Activated CD4-positive, alpha-beta T cell treated with anti-CD3 and anti-CD28 coated beads for 36 hours (primary cell): ENCODE measurements at regions not wholly inside any gene's neighbourhood (a gene's known extent, or its start where the extent isn't known, plus 50 kb on each side); places are given as distances from the start of the nearest gene placed in this dataset.

Experiments
- ATAC-seq: fragments of 200-7000 bp; cut with Tn5 transposase; one replicate; pipeline ENCODE4 v1.10.0; 2021; ENCODE audit warnings: mild to moderate bottlenecking, moderate library complexity
- CTCF ChIA-PET: fragments of 350-600 bp; sonication (Branson Sonifier 250); formaldehyde crosslinking; loops from one replicate; lab custom pipeline; 2021; ENCODE audit warnings: antibody characterized with exemption; lab: Charles Lee
- POLR2A ChIA-PET: fragments of 350-600 bp; sonication (Branson Sonifier 250); formaldehyde crosslinking; loops from one replicate; lab custom pipeline; 2021; ENCODE audit warnings: antibody characterized with exemption, inconsistent platforms; lab: Charles Lee
- DNase-seq: peaks from one replicate; pipeline ENCODE4 v3.0.0-alpha.2; 2020
- H3K27ac Mint-ChIP-seq: one replicate; pipeline ENCODE4 v1.8.0; 2021; ENCODE audit warnings: mixed read lengths
- H3K27me3 Mint-ChIP-seq: one replicate; pipeline ENCODE4 v1.8.0; 2021; ENCODE audit warnings: mixed read lengths
- H3K36me3 Mint-ChIP-seq: one replicate; pipeline ENCODE4 v1.8.0; 2021; ENCODE audit warnings: low read depth, mixed read lengths
- H3K4me1 Mint-ChIP-seq: one replicate; pipeline ENCODE4 v1.8.0; 2021; ENCODE audit warnings: mixed read lengths
- H3K4me3 Mint-ChIP-seq: one replicate; pipeline ENCODE4 v1.8.0; 2021; ENCODE audit warnings: mild to moderate bottlenecking, moderate library complexity, mixed read lengths
- H3K9me3 Mint-ChIP-seq: one replicate; pipeline ENCODE4 v1.8.0; 2021; ENCODE audit warnings: low read depth, mixed read lengths
- intact Hi-C, 2 experiments: fragments of 100-400 bp; cut with DNase I in 1 of 2; cut with micrococcal nuclease in 1 of 2; formaldehyde crosslinking; loops; one replicate each; pipeline versions ENCODE4 v1.14.2 to v1.15.1; 2022 to 2024; cut with DNase I, micrococcal nuclease

GRCh38 chr15:37586011-37586583 lies 348.3 kb upstream of the TMCO5A start:
- intact Hi-C loops, result no loop called here
- ATAC-seq (no peak), DNase-seq (no peak)
- Mint-ChIP-seq H3K4me3 (no peak overlapping the region), H3K9me3 (peaks cover 4% of the 10 kb centered on the region), H3K4me1 (no peaks in the 10 kb centered on the region), H3K27me3 (no peaks in the 10 kb centered on the region), H3K36me3 (no peaks in the 10 kb centered on the region), H3K27ac (no peak overlapping the region)
- POLR2A ChIA-PET, result no interaction called here
- CTCF ChIA-PET, result no interaction called here

- Mint-ChIP-seq H3K27ac (no peak overlapping the region), H3K27me3 (no peaks in the 10 kb centered on the region), H3K9me3 (peaks cover 4% of the 10 kb centered on the region), H3K4me1 (no peaks in the 10 kb centered on the region), H3K4me3 (no peak overlapping the region), H3K36me3 (no peaks in the 10 kb centered on the region)
- intact Hi-C loops, result no loop called here
- ChIA-PET POLR2A (no interaction called here), CTCF (no interaction called here)
- DNase-seq (no peak), ATAC-seq (no peak)
Observed at GRCh38 chr15:37586976-37587375, 347.5 kb upstream of the TMCO5A start.

GRCh38 chr15:37594417-37594816 lies 340.0 kb upstream of the TMCO5A start:
- ChIA-PET CTCF (interaction anchor here (0.6 to 0.8 kb wide), 2 partner anchors 17 to 61 kb away, joined by 3 read pairs; no protein-coding TSS in a partner anchor), POLR2A (no interaction called here)
- Mint-ChIP-seq H3K9me3 (no peaks in the 10 kb centered on the region), H3K4me3 (no peak overlapping the region), H3K27ac (no peak overlapping the region), H3K27me3 (no peaks in the 10 kb centered on the region), H3K4me1 (no peaks in the 10 kb centered on the region), H3K36me3 (no peaks in the 10 kb centered on the region)
- intact Hi-C loops, result no loop called here
- DNase-seq (no peak), ATAC-seq (no peak)

DNA sequence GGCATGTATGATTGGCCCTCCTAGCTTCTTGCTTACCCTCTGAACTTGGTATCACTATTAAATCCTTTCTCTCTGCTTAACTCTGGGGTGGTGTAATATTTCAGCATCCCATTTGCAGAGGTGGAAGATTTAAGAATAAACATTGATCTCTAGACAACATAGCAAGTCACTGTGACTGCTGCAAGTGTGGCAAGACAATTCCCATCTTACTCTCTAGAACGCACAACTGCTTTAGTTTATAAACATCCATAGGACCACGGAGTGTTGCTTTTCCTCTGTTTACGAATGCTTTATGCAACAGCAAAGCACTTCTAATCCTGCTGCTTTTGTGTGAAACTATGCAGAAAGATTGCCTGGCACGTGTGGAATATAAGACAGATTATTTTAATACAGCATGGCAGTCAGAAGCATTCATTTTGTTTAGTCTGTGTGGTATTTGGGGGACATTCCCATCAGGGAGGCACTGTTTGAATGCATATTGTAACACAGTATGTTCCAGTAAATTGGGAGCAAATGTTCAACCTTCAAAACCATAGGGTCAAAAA lies 338.9 kb upstream of the TMCO5A start:
- CTCF ChIA-PET, result no interaction called here
- POLR2A ChIA-PET, result interaction anchor here (0.6 kb wide), 1 partner anchor 325 kb away, joined by 5 read pairs; no protein-coding TSS in a partner anchor
- DNase-seq (no peak), ATAC-seq (no peak)
- Mint-ChIP-seq H3K4me3 (no peak overlapping the region), H3K36me3 (no peaks in the 10 kb centered on the region), H3K4me1 (no peaks in the 10 kb centered on the region), H3K27me3 (no peaks in the 10 kb centered on the region), H3K27ac (no peak overlapping the region), H3K9me3 (no peaks in the 10 kb centered on the region)
- intact Hi-C loops, result no loop called here

- intact Hi-C loops, result no loop called here
- H3K4me3 Mint-ChIP-seq, result no peak overlapping the region
- ATAC-seq, result no peak
- CTCF ChIA-PET, result no interaction called here
- H3K36me3 Mint-ChIP-seq, result no peaks in the 10 kb centered on the region
- no peak for DNase-seq
- no peaks in the 10 kb centered on the region for H3K27me3 Mint-ChIP-seq
- no peaks in the 10 kb centered on the region for H3K4me1 Mint-ChIP-seq
- no peak overlapping the region for H3K27ac Mint-ChIP-seq
- peaks cover 3% of the 10 kb centered on the region for H3K9me3 Mint-ChIP-seq
- POLR2A ChIA-PET, result no interaction called here
Observed at GRCh38 chr15:37599156-37599555, 335.3 kb upstream of the TMCO5A start.

- Mint-ChIP-seq H3K36me3 (no peaks in the 10 kb centered on the region), H3K27me3 (no peaks in the 10 kb centered on the region), H3K27ac (no peak overlapping the region), H3K4me3 (no peak overlapping the region), H3K9me3 (peaks cover 14% of the 10 kb centered on the region), H3K4me1 (no peaks in the 10 kb centered on the region)
- no peak for ATAC-seq
- ChIA-PET CTCF (interaction anchor here (0.6 kb wide), 1 partner anchor 1662 kb away, joined by 3 read pairs; no protein-coding TSS in a partner anchor), POLR2A (no interaction called here)
- intact Hi-C loops, result no loop called here
- DNase-seq, result no peak
Observed at GRCh38 chr15:37616215-37616614, 318.2 kb upstream of the TMCO5A start.

- intact Hi-C loops, result no loop called here
- no peak for ATAC-seq
- CTCF ChIA-PET, result no interaction called here
Observed at GRCh38 chr15:37618353-37618752, 316.1 kb upstream of the TMCO5A start.

DNA sequence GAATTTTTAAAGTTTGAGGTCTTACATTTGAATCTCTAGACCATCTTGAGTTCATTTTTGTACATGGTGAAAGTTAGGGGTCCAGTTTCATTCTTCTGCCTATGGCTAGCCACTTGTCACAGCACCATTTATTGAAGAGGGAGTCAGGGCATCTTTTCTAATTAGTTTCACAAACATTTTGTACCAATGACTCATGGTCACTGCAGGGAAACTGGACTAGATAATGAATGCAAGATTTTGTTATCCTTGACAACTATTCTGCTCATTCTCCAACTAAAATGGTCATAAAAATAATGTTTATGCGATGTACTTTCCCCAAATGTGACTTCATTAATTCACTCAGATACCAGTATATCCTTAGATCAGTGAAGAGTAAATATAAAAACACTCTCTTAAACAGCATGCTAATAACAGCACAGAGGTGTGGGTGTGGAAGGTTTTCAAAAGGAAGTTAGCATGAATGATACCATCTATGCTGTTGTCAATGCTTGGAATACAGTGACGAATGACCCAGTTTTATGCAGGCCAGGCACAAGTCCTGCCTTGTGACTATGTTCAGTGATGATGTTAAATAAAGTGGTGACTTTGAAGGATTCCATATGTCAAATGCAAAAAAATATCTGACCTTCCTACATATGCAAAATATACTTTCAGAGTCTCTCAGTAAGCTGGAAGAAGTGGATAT lies 314.9 kb upstream of the TMCO5A start:
- ChIA-PET POLR2A (no interaction called here), CTCF (no interaction called here)
- DNase-seq (no peak), ATAC-seq (no peak)
- Mint-ChIP-seq H3K4me3 (no peak overlapping the region), H3K27me3 (no peaks in the 10 kb centered on the region), H3K9me3 (peaks cover 14% of the 10 kb centered on the region), H3K36me3 (no peaks in the 10 kb centered on the region), H3K4me1 (no peaks in the 10 kb centered on the region), H3K27ac (no peak overlapping the region)
- intact Hi-C loops, result loop anchor here in 1 of 2 experiments (10.0 kb wide), 1 partner anchor 55 kb away; no protein-coding TSS in a partner anchor

More at GRCh38 chr15:37618353-37618752, 316.1 kb upstream of the TMCO5A start:
- Mint-ChIP-seq H3K27me3 (no peaks in the 10 kb centered on the region), H3K9me3 (peaks cover 14% of the 10 kb centered on the region), H3K36me3 (no peaks in the 10 kb centered on the region), H3K4me3 (no peak overlapping the region), H3K27ac (no peak overlapping the region), H3K4me1 (no peaks in the 10 kb centered on the region)
- DNase-seq, result no peak
- POLR2A ChIA-PET, result no interaction called here

DNA sequence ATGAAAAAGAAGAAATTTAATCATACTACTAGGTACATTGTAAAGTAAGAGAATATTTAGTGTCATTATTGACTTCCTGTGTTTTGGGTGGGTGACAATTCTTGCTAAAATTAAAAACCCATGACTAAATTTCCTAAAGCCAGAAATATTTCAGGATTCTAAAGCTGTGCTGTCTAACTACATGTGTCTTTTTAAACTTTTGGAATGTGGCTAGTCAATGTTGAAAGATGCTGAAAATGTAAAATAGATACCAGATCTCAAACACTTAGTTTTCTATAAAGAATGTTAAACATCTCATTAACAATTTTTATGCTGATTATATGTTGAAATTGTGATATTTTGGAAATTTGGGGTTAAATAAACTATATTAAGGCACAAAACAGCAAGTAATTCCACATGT lies 308.9 kb upstream of the TMCO5A start:
- no peak for ATAC-seq
- ChIA-PET CTCF (interaction anchor here (1.0 kb wide), 1 partner anchor 14 kb away, joined by 3 read pairs; no protein-coding TSS in a partner anchor), POLR2A (no interaction called here)
- Mint-ChIP-seq H3K4me1 (no peaks in the 10 kb centered on the region), H3K27ac (no peak overlapping the region), H3K4me3 (no peak overlapping the region), H3K27me3 (no peaks in the 10 kb centered on the region), H3K9me3 (no peaks in the 10 kb centered on the region), H3K36me3 (no peaks in the 10 kb centered on the region)
- no peak for DNase-seq
- intact Hi-C loops, result loop anchor here in 1 of 2 experiments (10.0 kb wide), 1 partner anchor 61 kb away; no protein-coding TSS in a partner anchor

DNA sequence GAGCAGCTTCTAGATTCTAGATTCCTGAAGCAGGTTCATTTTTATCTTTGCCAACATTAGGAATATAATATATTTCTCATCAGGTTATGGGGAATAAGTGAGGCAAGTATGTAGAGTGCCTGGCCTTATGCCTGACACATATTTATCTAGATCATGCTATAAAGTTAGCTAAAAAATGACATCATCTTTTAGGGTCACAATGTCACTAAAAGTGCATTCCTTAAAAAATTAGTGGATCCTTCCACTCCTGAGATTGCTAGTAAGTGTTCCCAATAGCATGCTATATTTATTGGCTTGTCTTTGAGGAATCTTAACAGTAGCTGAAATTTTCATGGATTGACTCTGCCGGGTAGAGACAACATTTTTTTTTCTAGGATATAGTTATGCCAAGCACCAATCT lies 305.9 kb upstream of the TMCO5A start:
- H3K4me3 Mint-ChIP-seq, result no peak overlapping the region
- POLR2A ChIA-PET, result no interaction called here
- DNase-seq (no peak), ATAC-seq (no peak)
- no peaks in the 10 kb centered on the region for H3K36me3 Mint-ChIP-seq
- H3K27me3 Mint-ChIP-seq, result no peaks in the 10 kb centered on the region
- CTCF ChIA-PET, result no interaction called here
- no peaks in the 10 kb centered on the region for H3K4me1 Mint-ChIP-seq
- intact Hi-C loops, result loop anchor here in 1 of 2 experiments (10.0 kb wide), 1 partner anchor 64 kb away; no protein-coding TSS in a partner anchor
- H3K27ac Mint-ChIP-seq, result no peak overlapping the region
- no peaks in the 10 kb centered on the region for H3K9me3 Mint-ChIP-seq

GRCh38 chr15:37636736-37637135 lies 297.7 kb upstream of the TMCO5A start:
- CTCF ChIA-PET, result no interaction called here
- H3K9me3 Mint-ChIP-seq, result no peaks in the 10 kb centered on the region
- no peaks in the 10 kb centered on the region for H3K4me1 Mint-ChIP-seq
- no peaks in the 10 kb centered on the region for H3K36me3 Mint-ChIP-seq
- intact Hi-C loops, result no loop called here
- POLR2A ChIA-PET, result no interaction called here
- no peak for DNase-seq
- no peaks in the 10 kb centered on the region for H3K27me3 Mint-ChIP-seq
- no peak overlapping the region for H3K27ac Mint-ChIP-seq
- H3K4me3 Mint-ChIP-seq, result no peak overlapping the region
- no peak for ATAC-seq

DNA sequence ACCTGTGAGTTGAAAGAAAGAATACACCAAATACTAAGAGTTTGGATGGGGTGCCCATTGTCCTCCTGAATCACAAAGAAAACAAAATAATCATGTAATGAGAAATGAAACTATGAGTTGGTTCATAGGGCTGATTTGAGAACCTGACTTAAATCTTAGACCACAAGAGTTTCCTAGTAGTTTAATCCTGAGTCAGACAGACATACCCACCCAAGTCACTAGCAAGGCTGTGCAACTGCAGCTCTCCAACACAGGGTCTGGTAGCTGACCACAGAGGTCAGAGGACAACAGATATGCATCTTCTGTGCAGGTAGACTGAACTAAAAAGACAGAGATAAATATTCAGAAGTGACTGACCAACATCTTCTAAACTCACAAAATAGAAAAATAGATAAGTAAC lies 296.3 kb upstream of the TMCO5A start:
- H3K9me3 Mint-ChIP-seq, result no peaks in the 10 kb centered on the region
- ATAC-seq (no peak), DNase-seq (no peak)
- CTCF ChIA-PET, result no interaction called here
- H3K27me3 Mint-ChIP-seq, result no peaks in the 10 kb centered on the region
- no peaks in the 10 kb centered on the region for H3K36me3 Mint-ChIP-seq
- no peak overlapping the region for H3K4me3 Mint-ChIP-seq
- H3K27ac Mint-ChIP-seq, result no peak overlapping the region
- intact Hi-C loops, result no loop called here
- no peaks in the 10 kb centered on the region for H3K4me1 Mint-ChIP-seq
- POLR2A ChIA-PET, result no interaction called here
